ENCODE measurements at regions not wholly inside any gene's neighbourhood (a gene's known extent, or its start where the extent isn't known, plus 50 kb on each side); places are given as distances from the start of the nearest gene placed in this dataset.

DNA sequence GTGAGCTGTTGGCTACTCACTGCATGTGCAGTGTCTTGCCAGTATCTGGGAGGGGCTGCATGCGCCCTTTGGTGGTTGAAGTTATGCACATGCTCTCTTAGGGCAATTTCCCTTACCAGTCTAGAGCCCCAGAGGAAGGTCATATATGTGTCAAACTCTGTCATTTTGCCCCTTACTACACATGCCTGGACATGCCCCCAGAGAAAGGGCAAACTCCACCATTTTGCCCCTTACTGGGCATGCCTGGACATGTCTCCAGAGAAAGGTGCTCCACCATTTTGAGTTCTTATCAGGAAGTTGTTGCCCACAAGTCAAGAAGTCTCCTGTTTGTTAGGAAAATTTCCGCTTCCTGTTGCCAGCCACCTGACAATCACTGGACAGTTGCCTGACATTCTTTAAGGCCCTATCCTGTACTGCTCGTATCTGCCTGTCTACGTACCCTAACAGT lies 56.4 kb upstream of the PLAC8 start:
- DNase-seq = no peak

Data from T-helper 9 cell (primary cell).